RWPE1 (cell line): ENCODE measurements at regions not wholly inside any gene's neighbourhood (a gene's known extent, or its start where the extent isn't known, plus 50 kb on each side); places are given as distances from the start of the nearest gene placed in this dataset.

Experiments used
- CTCF ChIA-PET: fragments of 350-600 bp; sonication (Branson Sonifier 250); formaldehyde crosslinking; extraction: SDS; loops from one replicate; lab custom pipeline; 2021; lab: Yijun Ruan, JAX
- POLR2A ChIA-PET: fragments of 400-600 bp; formaldehyde crosslinking; extraction: SDS; loops from one replicate; lab custom pipeline; 2020; ENCODE audit warnings: antibody characterized with exemption; ENCODE audit not compliant: low non-redundant PET; lab: Yijun Ruan, JAX
- DNase-seq: peaks from one replicate; pipeline ENCODE4 v3.0.0; 2012; ENCODE audit warnings: low spot score
- H3K27ac ChIP-seq: fragments of 450-650 bp; 2 replicates; pipeline ENCODE4 v1.5.1; 2017
- TF ChIP-seq, protein P1 (sequence below): fragments of 450-650 bp; conservative IDR thresholded peaks from 2 replicates; pipeline ENCODE4 v1.5.1; 2017; ENCODE audit warnings: low read depth, mild to moderate bottlenecking

DNA sequence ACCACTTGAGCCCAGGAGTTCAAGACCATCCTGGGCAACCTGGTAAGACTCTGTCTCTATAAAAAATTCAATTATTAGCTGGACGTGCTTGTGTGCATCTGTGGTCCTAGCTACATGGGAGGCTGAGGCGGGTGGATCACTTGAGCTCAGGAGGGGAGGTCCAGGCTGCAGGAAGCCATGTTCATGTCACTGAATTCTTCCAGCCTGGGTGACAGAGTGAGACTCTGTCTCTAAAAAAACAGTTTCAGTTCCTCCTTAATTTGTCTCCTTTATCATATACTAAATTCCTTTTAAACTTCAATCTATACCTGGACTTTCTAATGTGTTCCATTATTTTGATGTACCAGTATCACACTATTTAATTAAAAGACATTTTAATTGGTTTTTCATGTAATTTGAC is 422.2 kb upstream of the TLE4 start:
- no peak for DNase-seq
- ChIA-PET CTCF (no interaction called here), POLR2A (no interaction called here)
- TF ChIP-seq, protein P1, sequence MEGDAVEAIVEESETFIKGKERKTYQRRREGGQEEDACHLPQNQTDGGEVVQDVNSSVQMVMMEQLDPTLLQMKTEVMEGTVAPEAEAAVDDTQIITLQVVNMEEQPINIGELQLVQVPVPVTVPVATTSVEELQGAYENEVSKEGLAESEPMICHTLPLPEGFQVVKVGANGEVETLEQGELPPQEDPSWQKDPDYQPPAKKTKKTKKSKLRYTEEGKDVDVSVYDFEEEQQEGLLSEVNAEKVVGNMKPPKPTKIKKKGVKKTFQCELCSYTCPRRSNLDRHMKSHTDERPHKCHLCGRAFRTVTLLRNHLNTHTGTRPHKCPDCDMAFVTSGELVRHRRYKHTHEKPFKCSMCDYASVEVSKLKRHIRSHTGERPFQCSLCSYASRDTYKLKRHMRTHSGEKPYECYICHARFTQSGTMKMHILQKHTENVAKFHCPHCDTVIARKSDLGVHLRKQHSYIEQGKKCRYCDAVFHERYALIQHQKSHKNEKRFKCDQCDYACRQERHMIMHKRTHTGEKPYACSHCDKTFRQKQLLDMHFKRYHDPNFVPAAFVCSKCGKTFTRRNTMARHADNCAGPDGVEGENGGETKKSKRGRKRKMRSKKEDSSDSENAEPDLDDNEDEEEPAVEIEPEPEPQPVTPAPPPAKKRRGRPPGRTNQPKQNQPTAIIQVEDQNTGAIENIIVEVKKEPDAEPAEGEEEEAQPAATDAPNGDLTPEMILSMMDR = no peak
- H3K27ac ChIP-seq = no peak overlapping the region

DNA sequence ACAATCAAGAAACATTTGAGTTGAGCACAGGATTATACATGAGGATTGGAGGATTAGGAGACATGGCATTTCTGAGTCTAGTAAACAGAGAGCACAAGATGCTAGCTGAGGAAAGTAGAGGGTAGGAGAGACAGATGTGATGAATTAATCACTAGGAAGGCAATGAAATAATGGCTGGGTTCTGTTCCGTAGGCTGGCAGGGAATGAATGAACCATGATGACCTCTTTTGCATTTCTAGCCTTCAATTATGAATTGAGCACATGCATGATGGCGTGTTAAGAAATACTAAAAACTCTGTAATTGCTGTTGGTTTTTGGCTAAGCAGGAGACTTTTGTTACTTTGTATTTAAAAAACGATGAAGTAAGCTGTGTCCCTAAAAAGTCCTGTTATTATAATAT is 420.0 kb upstream of the TLE4 start:
- H3K27ac ChIP-seq = no peak overlapping the region
- ChIA-PET POLR2A (no interaction called here), CTCF (interaction anchor here (0.6 to 1.4 kb wide), 2 partner anchors 22 to 23 kb away, joined by 3 to 4 read pairs; no protein-coding TSS in a partner anchor)
- no peak for DNase-seq
- TF ChIP-seq, protein P1 = no peak

DNA sequence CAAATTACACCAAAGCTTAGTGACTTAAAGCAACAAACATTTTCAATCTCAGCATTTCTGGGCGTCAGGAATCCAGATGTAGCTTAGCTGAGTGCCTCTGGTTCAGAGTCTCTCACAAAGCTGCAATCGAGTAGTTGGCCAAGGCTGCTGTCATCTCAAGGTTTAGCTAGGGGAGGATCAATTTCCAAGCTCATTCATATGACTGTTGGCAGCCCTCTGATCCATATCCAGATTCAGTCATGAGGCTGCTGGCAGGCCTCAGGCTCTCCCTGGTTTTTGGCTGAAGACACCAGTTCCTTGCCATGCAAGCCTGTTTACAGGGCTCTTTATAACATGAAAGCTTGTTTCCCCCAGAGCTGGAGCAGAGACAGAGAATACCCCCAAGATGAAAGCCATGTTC is 419.5 kb upstream of the TLE4 start:
- ChIA-PET CTCF (interaction anchor here (0.6 to 1.4 kb wide), 2 partner anchors 23 to 24 kb away, joined by 3 to 4 read pairs; no protein-coding TSS in a partner anchor), POLR2A (no interaction called here)
- TF ChIP-seq, protein P1 = no peak
- no peak overlapping the region for H3K27ac ChIP-seq
- no peak for DNase-seq

GRCh38 chr9:79154806-79155205 is 417.0 kb upstream of the TLE4 start:
- ChIA-PET POLR2A (no interaction called here), CTCF (no interaction called here)
- DNase-seq = no peak
- H3K27ac ChIP-seq = no peak overlapping the region
- TF ChIP-seq, protein P1 = no peak

DNA sequence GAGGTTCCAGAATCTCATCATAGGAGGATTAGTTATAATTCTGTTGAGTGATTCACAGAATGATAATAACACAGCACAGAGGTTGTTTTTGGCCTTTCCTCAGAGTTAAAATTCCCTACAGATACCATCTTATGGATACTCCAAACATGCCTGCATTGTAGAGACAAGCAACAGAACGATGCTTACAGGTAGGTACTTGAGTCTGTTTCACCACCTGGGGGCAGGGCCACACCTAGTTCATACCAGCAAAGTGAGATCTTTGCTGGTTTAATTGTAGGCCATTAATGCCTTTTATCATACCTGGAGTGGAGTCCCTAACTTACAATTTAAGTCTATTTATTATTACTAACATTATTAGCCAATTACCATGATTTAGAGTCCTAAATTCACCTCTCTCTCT is 416.5 kb upstream of the TLE4 start:
- ChIA-PET POLR2A (no interaction called here), CTCF (no interaction called here)
- DNase-seq = peak; percentile 20
- TF ChIP-seq, protein P1 = no peak
- no peak overlapping the region for H3K27ac ChIP-seq

GRCh38 chr9:79163544-79163943 is 408.2 kb upstream of the TLE4 start:
- no peak overlapping the region for H3K27ac ChIP-seq
- CTCF ChIA-PET = interaction anchor here (0.6 to 0.7 kb wide), 3 partner anchors 380 to 886 kb away, joined by 3 to 5 read pairs (median 4); no protein-coding TSS in a partner anchor
- no peak for DNase-seq
- POLR2A ChIA-PET = no interaction called here
- TF ChIP-seq, protein P1 = no peak
